Transverse colon (tissue), 3 donors: ENCODE measurements at regions not wholly inside any gene's neighbourhood (a gene's known extent, or its start where the extent isn't known, plus 50 kb on each side); places are given as distances from the start of the nearest gene placed in this dataset.

Source experiments
- EP300 ChIP-seq: sonication (generic); formaldehyde crosslinking; IDR thresholded peaks from one replicate; pipeline ENCODE4 v1.6.1; 2017; ENCODE audit warnings: antibody characterized with exemption, low read depth
- POLR2A ChIP-seq: fragments of 450-650 bp; IDR thresholded peaks from one replicate; pipeline ENCODE4 v1.6.1; 2016; ENCODE audit warnings: antibody characterized with exemption, mild to moderate bottlenecking, moderate library complexity
- TF ChIP-seq, protein P1 (sequence below), 5 experiments: fragments of 200-600 bp in 3 of 5; fragments of 450-650 bp in 2 of 5; sonication (generic) in 3 of 5; IDR thresholded peaks; 1 replicate in 2 of 5; 2 replicates in 3 of 5; pipeline ENCODE4 v1.5.1; 2016 to 2017; ENCODE audit warnings: antibody characterized with exemption in 5 of 5, inconsistent platforms in 3 of 5, mild to moderate bottlenecking in 2 of 5, moderate library complexity in 1 of 5

GRCh38 chr20:54362283-54362682 is 113.1 kb upstream of the DOK5 start:
- TF ChIP-seq POLR2A, result no peak
- TF ChIP-seq, protein P1, sequence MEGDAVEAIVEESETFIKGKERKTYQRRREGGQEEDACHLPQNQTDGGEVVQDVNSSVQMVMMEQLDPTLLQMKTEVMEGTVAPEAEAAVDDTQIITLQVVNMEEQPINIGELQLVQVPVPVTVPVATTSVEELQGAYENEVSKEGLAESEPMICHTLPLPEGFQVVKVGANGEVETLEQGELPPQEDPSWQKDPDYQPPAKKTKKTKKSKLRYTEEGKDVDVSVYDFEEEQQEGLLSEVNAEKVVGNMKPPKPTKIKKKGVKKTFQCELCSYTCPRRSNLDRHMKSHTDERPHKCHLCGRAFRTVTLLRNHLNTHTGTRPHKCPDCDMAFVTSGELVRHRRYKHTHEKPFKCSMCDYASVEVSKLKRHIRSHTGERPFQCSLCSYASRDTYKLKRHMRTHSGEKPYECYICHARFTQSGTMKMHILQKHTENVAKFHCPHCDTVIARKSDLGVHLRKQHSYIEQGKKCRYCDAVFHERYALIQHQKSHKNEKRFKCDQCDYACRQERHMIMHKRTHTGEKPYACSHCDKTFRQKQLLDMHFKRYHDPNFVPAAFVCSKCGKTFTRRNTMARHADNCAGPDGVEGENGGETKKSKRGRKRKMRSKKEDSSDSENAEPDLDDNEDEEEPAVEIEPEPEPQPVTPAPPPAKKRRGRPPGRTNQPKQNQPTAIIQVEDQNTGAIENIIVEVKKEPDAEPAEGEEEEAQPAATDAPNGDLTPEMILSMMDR (IDR thresholded peaks at IDR 0.05), result no peak
- TF ChIP-seq EP300, result no peak
